GM21723 (cell line): ENCODE measurements at regions not wholly inside any gene's neighbourhood (a gene's known extent, or its start where the extent isn't known, plus 50 kb on each side); places are given as distances from the start of the nearest gene placed in this dataset.

ENCODE experiments used
- ATAC-seq: cut with Tn5 transposase; IDR thresholded peaks from one replicate; pipeline ENCODE4 v1.9.1; 2021; ENCODE audit warnings: mild to moderate bottlenecking, moderate library complexity; ENCODE audit not compliant: unreplicated experiment

- no peak for ATAC-seq
These were observed 63.3 kb upstream of the GAB1 start for GRCh38 chr4:143273160-143273917.

- ATAC-seq = no peak
These were observed 55.8 kb upstream of the GAB1 start for GRCh38 chr4:143280861-143281260.

- ATAC-seq = peak; percentile 75
These were observed 55.0 kb upstream of the GAB1 start for GRCh38 chr4:143281507-143282190.

- no peak for ATAC-seq
These were observed 54.4 kb upstream of the GAB1 start for GRCh38 chr4:143282211-143282707.

DNA sequence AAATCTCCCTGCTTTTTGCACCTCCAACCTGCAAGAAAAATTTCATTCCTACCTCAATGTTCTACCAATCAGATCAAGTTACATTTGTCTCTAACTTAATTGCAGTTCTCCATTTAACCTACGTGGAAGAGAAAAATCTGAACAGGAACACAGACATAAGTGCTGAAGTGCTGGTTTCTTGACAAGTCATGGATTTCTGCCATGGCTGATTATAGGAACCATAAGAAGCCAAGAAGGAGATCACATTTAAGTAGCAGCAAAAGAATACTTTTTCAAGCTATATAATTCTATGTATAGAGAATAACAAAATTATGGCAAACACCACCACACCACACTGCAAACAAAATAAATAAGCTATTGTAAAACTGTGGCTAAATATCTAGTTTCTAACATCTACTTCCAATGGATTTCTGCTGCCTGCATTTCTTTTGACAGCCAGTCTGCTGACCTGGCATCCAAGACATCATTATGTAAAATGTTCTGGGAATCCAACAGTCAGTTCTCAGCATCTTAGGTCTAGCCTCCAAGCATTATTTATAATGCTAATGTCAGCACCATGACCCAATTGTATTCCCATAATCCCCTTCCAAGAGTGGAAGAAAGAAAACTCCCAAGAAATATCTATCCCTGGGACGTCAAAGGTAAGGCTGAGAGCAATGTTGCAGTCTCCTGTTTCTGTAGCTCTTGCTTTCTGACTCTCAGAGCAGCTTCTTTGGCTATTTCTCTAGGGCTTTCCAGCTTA is 50.8 kb upstream of the GAB1 start:
- ATAC-seq = no peak

GRCh38 chr4:143286701-143287571 is 49.7 kb upstream of the GAB1 start:
- no peak for ATAC-seq
